ENCODE measurements at regions not wholly inside any gene's neighbourhood (a gene's known extent, or its start where the extent isn't known, plus 50 kb on each side); places are given as distances from the start of the nearest gene placed in this dataset.

- TF ChIP-seq CTCF (IDR thresholded peaks at IDR 0.05) (no peak), POLR2AphosphoS5 (IDR thresholded peaks at IDR 0.05) (no peak), EP300 (IDR thresholded peaks at IDR 0.05) (no peak), POLR2A (IDR thresholded peaks at IDR 0.05) (no peak)
Observed at GRCh38 chr20:23206061-23206460, 119.9 kb upstream of the CD93 start.
